ENCODE measurements at regions not wholly inside any gene's neighbourhood (a gene's known extent, or its start where the extent isn't known, plus 50 kb on each side); places are given as distances from the start of the nearest gene placed in this dataset.

DNA sequence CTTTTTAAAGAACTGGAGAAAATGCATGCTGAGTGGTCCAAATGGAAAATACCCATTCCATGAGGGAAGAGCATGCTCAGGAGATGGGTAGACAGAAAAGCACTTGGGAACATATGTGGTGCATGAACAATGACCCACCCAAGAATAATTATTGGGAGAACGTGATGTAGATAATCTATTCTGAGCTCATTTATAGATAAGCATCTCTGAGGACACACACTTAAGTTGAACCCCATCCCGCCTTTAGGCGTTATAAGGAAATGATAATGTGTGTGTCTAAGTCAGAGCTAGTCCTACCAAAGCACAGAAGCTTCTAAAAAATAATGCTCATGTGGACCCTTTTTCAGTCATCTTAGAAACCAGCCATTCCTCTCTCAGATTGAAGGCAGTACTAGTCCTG lies 189.9 kb downstream of the KTN1 start:
- Mint-ChIP-seq H3K27ac (no peak overlapping the region), H3K4me3 (no peak overlapping the region), H3K36me3 (no peaks in the 10 kb centered on the region), H3K27me3 (peaks cover 4% of the 10 kb centered on the region), H3K9me3 (peaks cover 0 to 5% (median 2%) of the 10 kb centered on the region in 7 donors), H3K4me1 (no peaks in the 10 kb centered on the region)
- H3K4me3 ChIP-seq (ENCODE audit: low read depth, low read length) = no peak overlapping the region
- no peak overlapping the region for H3K27ac ChIP-seq (ENCODE audit: insufficient read depth, low read length, poor library complexity, severe bottlenecking)
- no peak for ATAC-seq (ENCODE audit: low read depth in 2 of 2)
- no peaks in the 10 kb centered on the region for H3K36me3 ChIP-seq (ENCODE audit: control insufficient read depth, insufficient read depth, low read length)
- no peaks in the 10 kb centered on the region for H3K9me3 ChIP-seq (ENCODE audit: control insufficient read depth in 2 of 2, low read length in 2 of 2)
- no peaks in the 10 kb centered on the region for H3K4me1 ChIP-seq (ENCODE audit: control insufficient read depth, insufficient read depth, low read length, poor library complexity, severe bottlenecking)
- no peak for DNase-seq
- H3K27me3 ChIP-seq (ENCODE audit: control insufficient read depth, insufficient read depth, low read length) = peaks cover 2% of the 10 kb centered on the region

DNA sequence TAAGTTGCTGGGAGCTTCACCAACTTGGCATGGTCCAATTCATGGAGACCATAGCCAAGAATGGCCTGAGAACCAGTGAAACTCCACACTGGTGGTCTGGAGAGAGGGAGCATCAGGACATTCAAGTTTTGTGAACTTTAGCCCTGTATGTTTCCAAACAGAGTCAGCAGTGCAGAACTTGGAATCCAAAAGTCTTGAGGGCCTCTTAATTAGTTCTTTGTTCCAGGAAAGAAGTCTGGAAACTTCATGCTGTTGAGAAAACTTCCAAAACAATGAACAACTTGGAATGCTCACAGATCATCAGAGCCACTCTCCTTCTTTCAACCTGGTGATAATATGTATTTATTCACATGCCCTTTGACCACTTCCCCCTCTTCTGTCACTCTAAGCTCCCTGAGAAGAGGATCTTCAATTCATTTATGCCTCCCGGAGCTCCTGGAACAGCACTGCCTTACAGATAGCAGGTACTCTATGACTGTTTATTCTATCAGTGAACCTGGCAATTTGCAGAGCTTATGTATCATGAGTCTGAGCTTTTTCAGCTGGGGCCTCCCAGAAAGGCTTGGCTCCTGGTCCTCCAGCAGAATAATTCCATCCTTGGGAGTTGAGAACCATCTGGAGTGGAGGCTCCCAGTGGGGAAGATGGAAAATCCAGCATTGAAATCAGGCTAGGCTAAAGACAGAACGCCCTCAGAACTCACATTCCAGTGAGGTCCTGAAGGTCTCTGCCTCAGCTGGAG lies 191.4 kb downstream of the KTN1 start:
- DNase-seq (no peak), ATAC-seq (ENCODE audit: low read depth in 2 of 2) (no peak)
- H3K36me3 Mint-ChIP-seq = no peaks in the 10 kb centered on the region
- Histone ChIP-seq H3K4me3 (ENCODE audit: low read depth, low read length) (no peak overlapping the region), H3K27ac (ENCODE audit: insufficient read depth, low read length, poor library complexity, severe bottlenecking) (no peak overlapping the region), H3K4me1 (ENCODE audit: control insufficient read depth, insufficient read depth, low read length, poor library complexity, severe bottlenecking) (no peaks in the 10 kb centered on the region), H3K9me3 (ENCODE audit: control insufficient read depth in 2 of 2, low read length in 2 of 2) (no peaks in the 10 kb centered on the region), H3K27me3 (ENCODE audit: control insufficient read depth, insufficient read depth, low read length) (peaks cover 2% of the 10 kb centered on the region), H3K36me3 (ENCODE audit: control insufficient read depth, insufficient read depth, low read length) (no peaks in the 10 kb centered on the region)
- peaks cover 0 to 6% (median 0%) of the 10 kb centered on the region in 7 donors for H3K9me3 Mint-ChIP-seq
- H3K4me3 Mint-ChIP-seq = no peak overlapping the region
- peaks cover 4% of the 10 kb centered on the region for H3K27me3 Mint-ChIP-seq
- H3K27ac Mint-ChIP-seq = no peak overlapping the region
- H3K4me1 Mint-ChIP-seq = no peaks in the 10 kb centered on the region

DNA sequence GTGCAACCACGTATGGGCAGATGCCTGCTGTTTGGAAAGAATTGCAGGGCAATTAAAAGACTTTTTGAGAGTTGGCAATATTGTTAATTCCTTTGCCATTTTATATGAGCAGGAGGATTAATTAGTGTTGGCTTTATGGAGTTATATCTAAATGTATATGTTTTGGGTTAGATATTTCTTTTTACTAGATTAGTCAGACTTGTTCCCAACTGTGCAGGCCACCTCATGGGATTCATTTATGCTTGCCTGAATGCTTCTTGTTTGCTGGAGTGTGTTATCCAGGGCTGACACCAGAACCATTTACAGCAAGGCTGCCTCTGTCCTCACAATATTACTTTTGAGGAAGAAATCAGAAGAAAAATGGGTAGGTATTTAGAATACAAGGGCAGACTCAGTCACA lies 192.5 kb downstream of the KTN1 start:
- H3K4me3 ChIP-seq (ENCODE audit: low read depth, low read length) = no peak overlapping the region

DNA sequence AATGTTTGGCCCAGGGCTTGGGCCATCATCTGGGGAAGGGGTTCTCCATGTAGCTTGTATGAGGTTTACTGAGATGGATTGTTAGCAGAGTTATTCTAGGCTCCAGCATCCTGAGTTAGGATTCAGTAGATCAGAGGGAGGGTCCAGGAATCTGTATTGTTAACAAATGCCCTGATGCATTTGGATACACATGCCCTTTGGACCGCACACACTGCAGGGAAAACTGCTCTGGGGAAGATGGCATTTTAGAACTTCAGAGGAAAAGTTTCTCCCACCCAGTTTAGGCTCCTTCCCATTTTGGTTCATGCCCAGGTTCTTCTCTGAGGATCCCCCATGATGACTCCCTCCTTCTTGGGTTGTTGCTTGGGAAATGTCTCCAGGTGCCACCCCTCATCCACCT lies 193.3 kb downstream of the KTN1 start:
- H3K27ac ChIP-seq (ENCODE audit: insufficient read depth, low read length, poor library complexity, severe bottlenecking) = no peak overlapping the region
- H3K4me1 ChIP-seq (ENCODE audit: control insufficient read depth, insufficient read depth, low read length, poor library complexity, severe bottlenecking) = no peaks in the 10 kb centered on the region
- H3K9me3 ChIP-seq (ENCODE audit: control insufficient read depth in 2 of 2, low read length in 2 of 2) = no peaks in the 10 kb centered on the region
- no peak overlapping the region for H3K4me3 Mint-ChIP-seq
- H3K9me3 Mint-ChIP-seq = peaks cover 0 to 3% (median 0%) of the 10 kb centered on the region in 7 donors
- H3K36me3 Mint-ChIP-seq = no peaks in the 10 kb centered on the region
- ATAC-seq (ENCODE audit: low read depth in 2 of 2) (no peak), DNase-seq (no peak)
- H3K4me1 Mint-ChIP-seq = no peaks in the 10 kb centered on the region
- H3K27me3 Mint-ChIP-seq = peaks cover 4% of the 10 kb centered on the region
- no peaks in the 10 kb centered on the region for H3K36me3 ChIP-seq (ENCODE audit: control insufficient read depth, insufficient read depth, low read length)
- H3K27ac Mint-ChIP-seq = no peak overlapping the region
- peaks cover 2% of the 10 kb centered on the region for H3K27me3 ChIP-seq (ENCODE audit: control insufficient read depth, insufficient read depth, low read length)
- H3K4me3 ChIP-seq (ENCODE audit: low read depth, low read length) = no peak overlapping the region

More for the DNA sequence above, 192.5 kb downstream of the KTN1 start:
- no peaks in the 10 kb centered on the region for H3K36me3 Mint-ChIP-seq
- Histone ChIP-seq H3K36me3 (ENCODE audit: control insufficient read depth, insufficient read depth, low read length) (no peaks in the 10 kb centered on the region), H3K27ac (ENCODE audit: insufficient read depth, low read length, poor library complexity, severe bottlenecking) (no peak overlapping the region), H3K9me3 (ENCODE audit: control insufficient read depth in 2 of 2, low read length in 2 of 2) (no peaks in the 10 kb centered on the region), H3K27me3 (ENCODE audit: control insufficient read depth, insufficient read depth, low read length) (peaks cover 2% of the 10 kb centered on the region), H3K4me1 (ENCODE audit: control insufficient read depth, insufficient read depth, low read length, poor library complexity, severe bottlenecking) (no peaks in the 10 kb centered on the region)
- H3K27ac Mint-ChIP-seq = no peak overlapping the region
- no peak for DNase-seq
- no peak for ATAC-seq (ENCODE audit: low read depth in 2 of 2)
- H3K27me3 Mint-ChIP-seq = peaks cover 4% of the 10 kb centered on the region
- H3K9me3 Mint-ChIP-seq = peaks cover 0 to 6% (median 0%) of the 10 kb centered on the region in 7 donors
- H3K4me3 Mint-ChIP-seq = no peak overlapping the region
- H3K4me1 Mint-ChIP-seq = no peaks in the 10 kb centered on the region

DNA sequence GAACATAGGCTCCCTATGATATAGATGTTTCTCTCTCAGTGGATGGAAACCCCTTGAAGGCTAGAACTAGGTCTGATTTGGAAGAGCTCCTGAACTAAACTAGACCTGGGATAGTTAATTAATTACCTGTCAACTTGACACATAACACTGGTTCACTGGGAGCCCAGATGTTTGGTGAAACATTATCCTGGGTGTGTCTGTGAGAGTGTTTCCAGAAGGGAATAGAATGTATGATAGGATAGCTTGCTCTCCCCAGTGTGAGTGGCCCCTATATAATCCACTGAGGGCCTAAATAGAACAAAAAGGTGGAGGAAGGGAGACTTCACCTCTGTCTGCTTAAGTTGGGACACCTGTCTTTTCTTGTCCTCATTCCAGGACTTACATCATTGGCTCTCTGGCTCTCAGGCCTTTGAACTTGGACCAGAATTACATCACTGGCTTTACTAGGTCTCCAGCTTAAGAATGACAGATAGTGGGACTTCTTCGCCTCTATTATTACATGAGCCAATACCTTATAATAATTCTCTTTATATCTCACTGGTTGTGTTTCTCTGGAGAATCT lies 194.1 kb downstream of the KTN1 start:
- ATAC-seq (ENCODE audit: low read depth in 2 of 2) (no peak), DNase-seq (no peak)
- H3K27ac Mint-ChIP-seq = no peak overlapping the region
- no peaks in the 10 kb centered on the region for H3K9me3 ChIP-seq (ENCODE audit: control insufficient read depth in 2 of 2, low read length in 2 of 2)
- no peak overlapping the region for H3K4me3 ChIP-seq (ENCODE audit: low read depth, low read length)
- H3K36me3 ChIP-seq (ENCODE audit: control insufficient read depth, insufficient read depth, low read length) = no peaks in the 10 kb centered on the region
- no peaks in the 10 kb centered on the region for H3K4me1 ChIP-seq (ENCODE audit: control insufficient read depth, insufficient read depth, low read length, poor library complexity, severe bottlenecking)
- H3K27me3 Mint-ChIP-seq = peaks cover 4% of the 10 kb centered on the region
- no peak overlapping the region for H3K27ac ChIP-seq (ENCODE audit: insufficient read depth, low read length, poor library complexity, severe bottlenecking)
- no peaks in the 10 kb centered on the region for H3K4me1 Mint-ChIP-seq
- H3K36me3 Mint-ChIP-seq = no peaks in the 10 kb centered on the region
- H3K4me3 Mint-ChIP-seq = no peak overlapping the region
- H3K27me3 ChIP-seq (ENCODE audit: control insufficient read depth, insufficient read depth, low read length) = peaks cover 2% of the 10 kb centered on the region
- H3K9me3 Mint-ChIP-seq = peaks cover 0 to 3% (median 0%) of the 10 kb centered on the region in 7 donors

DNA sequence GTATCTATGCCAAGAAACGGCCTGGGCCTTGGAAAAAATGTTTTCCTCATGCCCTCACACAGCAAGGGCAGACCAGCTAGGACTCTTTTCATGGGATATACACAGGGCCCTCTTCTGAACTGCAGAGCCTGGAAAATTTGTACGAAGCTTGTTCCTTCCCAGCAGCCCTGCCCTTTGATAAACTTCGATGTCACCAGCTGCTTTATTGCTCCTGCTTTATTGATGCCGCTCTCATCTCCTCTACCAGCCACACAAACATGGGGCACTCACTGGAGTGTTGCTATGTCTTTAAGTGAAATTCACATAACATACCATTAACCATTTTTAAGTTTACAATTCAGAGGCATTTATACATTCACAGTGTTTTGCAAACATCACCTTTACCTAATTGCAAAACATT lies 197.9 kb downstream of the KTN1 start:
- Histone ChIP-seq H3K36me3 (ENCODE audit: control insufficient read depth, insufficient read depth, low read length) (no peaks in the 10 kb centered on the region), H3K9me3 (ENCODE audit: control insufficient read depth in 2 of 2, low read length in 2 of 2) (no peaks in the 10 kb centered on the region), H3K4me1 (ENCODE audit: control insufficient read depth, insufficient read depth, low read length, poor library complexity, severe bottlenecking) (no peaks in the 10 kb centered on the region), H3K27ac (ENCODE audit: insufficient read depth, low read length, poor library complexity, severe bottlenecking) (no peak overlapping the region), H3K27me3 (ENCODE audit: control insufficient read depth, insufficient read depth, low read length) (no peaks in the 10 kb centered on the region), H3K4me3 (ENCODE audit: low read depth, low read length) (no peak overlapping the region)
- Mint-ChIP-seq H3K27ac (no peak overlapping the region), H3K4me1 (no peaks in the 10 kb centered on the region), H3K9me3 (peaks cover 0 to 3% (median 1%) of the 10 kb centered on the region in 7 donors), H3K4me3 (no peak overlapping the region), H3K36me3 (no peaks in the 10 kb centered on the region), H3K27me3 (peaks cover 10% of the 10 kb centered on the region)
- ATAC-seq (ENCODE audit: low read depth in 2 of 2) (no peak), DNase-seq (no peak)

DNA sequence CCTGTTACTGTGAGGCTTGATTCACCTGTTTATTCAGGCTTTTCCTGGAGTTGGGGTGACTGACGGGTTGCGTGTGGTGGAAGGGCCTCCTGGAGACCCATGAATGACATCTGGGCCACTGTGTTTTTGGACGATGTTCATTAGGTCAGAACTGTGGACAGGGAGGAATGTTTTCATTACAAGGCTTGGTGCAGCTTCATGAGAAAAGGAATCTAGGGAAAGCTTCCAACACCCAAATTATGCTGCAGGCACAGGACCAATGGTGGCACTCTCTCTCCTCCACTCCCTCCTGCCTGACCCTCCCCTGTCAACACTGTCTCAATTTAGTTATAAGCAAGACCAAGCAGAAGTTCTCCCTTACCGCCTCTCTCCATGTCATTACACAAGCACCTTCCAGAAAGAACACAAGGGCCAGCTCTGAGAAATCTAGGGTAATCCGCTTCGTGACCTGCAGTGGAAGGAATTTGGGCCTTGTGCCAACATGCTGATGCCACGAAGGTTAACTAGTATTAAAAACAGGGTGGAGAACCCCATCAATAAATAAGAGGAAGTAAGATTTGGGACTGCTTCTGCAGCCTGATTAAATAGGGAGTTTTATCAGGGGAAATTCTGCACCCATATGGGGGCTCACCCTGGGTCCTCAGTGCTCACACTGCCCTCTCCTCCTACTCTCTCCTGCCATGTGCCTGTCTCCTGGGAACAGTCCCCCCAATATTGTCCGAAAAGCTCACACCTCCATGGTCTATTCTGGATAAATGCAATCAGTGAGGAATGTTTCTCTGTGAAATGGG lies 200.3 kb downstream of the KTN1 start:
- Histone ChIP-seq H3K4me3 (ENCODE audit: low read depth, low read length) (no peak overlapping the region), H3K27me3 (ENCODE audit: control insufficient read depth, insufficient read depth, low read length) (no peaks in the 10 kb centered on the region), H3K27ac (ENCODE audit: insufficient read depth, low read length, poor library complexity, severe bottlenecking) (no peak overlapping the region), H3K9me3 (ENCODE audit: control insufficient read depth in 2 of 2, low read length in 2 of 2) (no peaks in the 10 kb centered on the region), H3K36me3 (ENCODE audit: control insufficient read depth, insufficient read depth, low read length) (no peaks in the 10 kb centered on the region), H3K4me1 (ENCODE audit: control insufficient read depth, insufficient read depth, low read length, poor library complexity, severe bottlenecking) (no peaks in the 10 kb centered on the region)
- Mint-ChIP-seq H3K9me3 (peaks cover 0 to 2% (median 1%) of the 10 kb centered on the region in 7 donors), H3K36me3 (no peaks in the 10 kb centered on the region), H3K27me3 (peaks cover 6% of the 10 kb centered on the region), H3K27ac (no peak overlapping the region), H3K4me3 (no peak overlapping the region), H3K4me1 (peaks cover 0 to under 1% (median 0%) of the 10 kb centered on the region in 4 donors)
- ATAC-seq (ENCODE audit: low read depth in 2 of 2) (no peak), DNase-seq (no peak)
